RWPE1 (cell line): ENCODE measurements at regions not wholly inside any gene's neighbourhood (a gene's known extent, or its start where the extent isn't known, plus 50 kb on each side); places are given as distances from the start of the nearest gene placed in this dataset.

Experiments used
- CTCF ChIA-PET: fragments of 350-600 bp; sonication (Branson Sonifier 250); formaldehyde crosslinking; extraction: SDS; loops from one replicate; lab custom pipeline; 2021; lab: Yijun Ruan, JAX
- POLR2A ChIA-PET: fragments of 400-600 bp; formaldehyde crosslinking; extraction: SDS; loops from one replicate; lab custom pipeline; 2020; ENCODE audit warnings: antibody characterized with exemption; ENCODE audit not compliant: low non-redundant PET; lab: Yijun Ruan, JAX
- DNase-seq: peaks from one replicate; pipeline ENCODE4 v3.0.0; 2012; ENCODE audit warnings: low spot score
- H3K27ac ChIP-seq: fragments of 450-650 bp; 2 replicates; pipeline ENCODE4 v1.5.1; 2017
- TF ChIP-seq, protein P1 (sequence below): fragments of 450-650 bp; conservative IDR thresholded peaks from 2 replicates; pipeline ENCODE4 v1.5.1; 2017; ENCODE audit warnings: low read depth, mild to moderate bottlenecking

DNA sequence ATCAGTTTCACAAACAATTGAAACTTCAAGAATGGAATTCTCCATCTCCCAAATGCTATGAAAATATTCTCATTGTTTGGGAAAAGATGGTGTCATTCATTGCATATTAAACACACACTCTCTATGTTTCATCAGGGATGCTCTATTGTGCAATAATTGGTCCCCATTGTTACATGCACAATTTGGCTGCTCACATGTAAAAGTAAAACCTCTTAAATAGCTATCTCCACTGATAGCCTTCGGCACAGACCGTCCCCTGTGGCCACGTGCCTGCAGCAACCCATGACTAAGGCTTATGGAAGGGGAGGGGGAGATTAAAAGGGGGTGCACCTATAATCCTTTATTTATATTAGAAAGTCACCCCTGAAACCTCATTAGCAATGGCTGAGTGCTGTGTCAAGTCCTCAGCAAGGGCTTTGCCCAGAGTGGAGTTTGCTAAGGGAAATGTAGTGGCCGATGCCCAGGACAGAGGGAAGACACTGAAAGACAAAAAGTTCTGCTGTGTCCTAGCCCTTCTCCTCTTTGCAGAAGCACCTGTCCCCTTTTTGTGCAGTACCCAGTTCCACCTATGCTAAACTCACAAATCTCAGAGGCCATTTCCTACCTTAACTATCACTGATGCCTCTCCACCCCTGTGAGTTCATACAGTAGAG, 309.6 kb upstream of the ESRRG start:
- DNase-seq, result no peak
- TF ChIP-seq, protein P1, sequence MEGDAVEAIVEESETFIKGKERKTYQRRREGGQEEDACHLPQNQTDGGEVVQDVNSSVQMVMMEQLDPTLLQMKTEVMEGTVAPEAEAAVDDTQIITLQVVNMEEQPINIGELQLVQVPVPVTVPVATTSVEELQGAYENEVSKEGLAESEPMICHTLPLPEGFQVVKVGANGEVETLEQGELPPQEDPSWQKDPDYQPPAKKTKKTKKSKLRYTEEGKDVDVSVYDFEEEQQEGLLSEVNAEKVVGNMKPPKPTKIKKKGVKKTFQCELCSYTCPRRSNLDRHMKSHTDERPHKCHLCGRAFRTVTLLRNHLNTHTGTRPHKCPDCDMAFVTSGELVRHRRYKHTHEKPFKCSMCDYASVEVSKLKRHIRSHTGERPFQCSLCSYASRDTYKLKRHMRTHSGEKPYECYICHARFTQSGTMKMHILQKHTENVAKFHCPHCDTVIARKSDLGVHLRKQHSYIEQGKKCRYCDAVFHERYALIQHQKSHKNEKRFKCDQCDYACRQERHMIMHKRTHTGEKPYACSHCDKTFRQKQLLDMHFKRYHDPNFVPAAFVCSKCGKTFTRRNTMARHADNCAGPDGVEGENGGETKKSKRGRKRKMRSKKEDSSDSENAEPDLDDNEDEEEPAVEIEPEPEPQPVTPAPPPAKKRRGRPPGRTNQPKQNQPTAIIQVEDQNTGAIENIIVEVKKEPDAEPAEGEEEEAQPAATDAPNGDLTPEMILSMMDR, result no peak
- POLR2A ChIA-PET, result no interaction called here
- CTCF ChIA-PET, result interaction anchor here (0.6 kb wide), 1 partner anchor 161 kb away, joined by 4 read pairs; no protein-coding TSS in a partner anchor
- H3K27ac ChIP-seq, result no peak overlapping the region

DNA sequence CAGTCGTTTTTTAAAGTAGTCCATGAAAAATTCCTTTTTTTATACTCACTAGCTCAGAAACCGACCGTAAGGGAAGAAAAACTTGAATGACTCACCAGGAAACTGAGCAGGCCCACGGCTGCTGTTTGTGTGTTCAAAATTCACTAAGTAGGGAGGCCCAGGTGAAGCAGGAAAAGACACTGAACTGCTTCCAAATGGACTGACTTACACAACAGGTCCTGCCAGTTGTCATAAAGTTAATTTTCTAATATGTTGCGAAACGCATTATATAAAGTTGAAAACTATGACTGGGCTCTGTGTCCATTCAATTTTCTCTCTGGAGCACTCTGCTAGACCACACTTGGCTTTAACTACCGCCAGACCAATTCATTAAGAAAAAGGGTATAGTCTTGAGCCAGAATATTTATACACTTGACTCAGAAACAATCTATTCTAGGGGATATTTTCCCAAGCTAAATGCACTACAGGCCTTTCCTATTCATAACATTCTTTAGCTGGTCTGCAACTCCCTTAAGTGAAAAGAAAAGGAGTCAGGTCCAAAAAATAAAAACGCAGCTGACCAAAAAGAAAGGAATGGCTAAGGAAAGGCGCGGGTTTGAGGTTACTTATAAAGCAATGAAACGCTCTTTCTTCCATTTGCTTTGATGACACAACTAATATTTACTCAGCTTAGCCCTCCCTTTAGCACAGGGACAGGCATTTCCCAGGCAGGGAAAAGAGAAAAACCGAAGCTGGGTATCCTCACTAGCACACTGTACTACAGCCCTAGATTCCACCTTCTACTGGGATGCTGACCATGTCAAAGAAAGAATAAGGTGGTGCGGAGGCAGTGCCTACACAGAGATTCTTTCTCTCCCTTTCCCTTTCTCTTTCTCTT, 306.3 kb upstream of the ESRRG start:
- DNase-seq, result peak; percentile 75
- ChIA-PET CTCF (interaction anchor here (0.9 kb wide), 1 partner anchor 631 kb away, joined by 3 read pairs; no protein-coding TSS in a partner anchor), POLR2A (no interaction called here)
- TF ChIP-seq, protein P1, result no peak
- no peak overlapping the region for H3K27ac ChIP-seq

DNA sequence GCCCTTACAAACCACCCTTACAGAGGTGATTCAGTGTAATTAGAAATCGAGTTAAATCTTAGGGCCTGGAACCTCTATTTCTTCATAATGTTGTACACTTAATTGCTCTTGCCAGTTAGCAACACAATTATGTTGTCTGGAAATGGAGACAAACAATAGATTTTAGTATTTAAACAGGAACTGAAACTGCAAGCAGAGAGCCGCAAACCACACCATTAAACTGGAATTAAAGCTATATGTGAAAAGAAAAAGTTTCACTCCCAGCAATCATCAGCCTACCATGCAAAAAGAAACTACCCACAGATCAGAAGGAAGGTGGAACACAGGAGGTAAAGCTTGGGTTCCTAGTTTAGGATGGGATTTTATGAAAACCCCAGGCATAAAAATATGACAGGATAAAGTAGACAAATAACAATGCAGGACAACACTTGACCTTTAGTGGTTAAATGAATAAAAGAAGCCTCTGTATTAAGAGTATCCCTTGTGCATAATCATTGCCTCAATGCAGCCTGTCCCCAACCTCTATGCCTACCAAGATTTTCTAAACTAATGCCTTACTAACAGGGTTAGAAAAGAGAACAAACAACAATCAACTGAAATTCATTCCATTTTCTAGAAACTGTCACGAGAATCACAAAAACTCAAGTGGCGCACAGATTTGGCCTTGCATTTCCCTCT, 304.3 kb upstream of the ESRRG start:
- TF ChIP-seq, protein P1, result no peak
- no peak overlapping the region for H3K27ac ChIP-seq
- no peak for DNase-seq
- ChIA-PET CTCF (no interaction called here), POLR2A (no interaction called here)

DNA sequence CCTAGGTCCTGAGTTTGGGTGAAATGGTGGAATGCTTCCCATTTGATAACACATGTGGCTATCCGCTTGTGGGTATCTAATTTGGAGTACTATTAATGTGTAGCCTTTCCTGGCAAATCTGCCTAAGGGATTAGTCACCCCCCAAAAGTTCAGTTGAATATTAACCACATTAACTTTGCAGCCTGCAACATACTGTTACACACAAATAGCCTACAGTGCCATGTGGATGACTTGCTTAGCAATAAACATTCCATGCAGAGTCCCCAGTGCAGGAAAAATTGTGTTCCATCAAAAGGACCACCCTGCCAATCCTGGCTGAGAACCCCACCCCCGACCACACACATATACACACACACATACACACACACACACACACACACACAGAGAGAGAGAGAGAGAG, 303.3 kb upstream of the ESRRG start:
- TF ChIP-seq, protein P1, result no peak
- ChIA-PET CTCF (no interaction called here), POLR2A (no interaction called here)
- H3K27ac ChIP-seq, result no peak overlapping the region
- no peak for DNase-seq

DNA sequence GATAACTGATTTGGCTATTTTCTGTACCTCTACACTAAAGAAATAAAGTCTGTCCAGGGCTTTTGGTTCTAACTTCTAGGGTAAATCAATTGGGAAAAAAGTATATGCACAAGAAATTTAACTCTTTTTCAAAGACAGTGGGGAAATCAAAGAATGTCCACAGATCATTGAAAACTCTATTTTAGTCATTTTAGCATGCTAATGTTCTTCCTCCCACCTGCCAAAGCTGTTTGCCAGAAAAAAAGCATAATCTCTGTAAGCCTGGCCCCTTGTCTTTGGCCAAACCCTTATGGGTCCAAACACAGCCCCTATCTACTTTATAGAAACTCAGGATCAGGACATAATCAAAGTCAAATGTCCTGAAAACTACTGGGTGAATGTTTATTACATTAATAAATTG, 302.2 kb upstream of the ESRRG start:
- POLR2A ChIA-PET, result no interaction called here
- CTCF ChIA-PET, result no interaction called here
- DNase-seq, result no peak
- TF ChIP-seq, protein P1, result no peak
- no peak overlapping the region for H3K27ac ChIP-seq

DNA sequence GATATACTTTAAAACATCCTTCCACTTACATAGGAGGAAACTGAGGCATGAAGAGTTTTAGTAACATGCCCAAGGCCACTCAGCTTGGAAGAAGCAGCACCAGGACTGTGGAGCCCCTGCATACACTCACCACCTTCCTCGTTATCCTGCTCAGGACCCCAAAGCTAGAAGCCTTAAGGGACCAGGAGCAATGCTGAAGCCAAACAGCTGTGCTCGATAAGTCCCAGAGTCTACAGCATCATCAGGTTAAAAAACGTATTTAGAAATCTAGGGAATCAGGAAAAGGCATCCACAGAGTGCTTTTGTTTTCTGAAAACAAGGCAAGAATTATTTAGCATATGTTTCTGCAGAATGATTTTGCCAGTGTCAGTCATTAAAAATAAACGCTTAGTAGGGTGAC, 301.7 kb upstream of the ESRRG start:
- TF ChIP-seq, protein P1, result no peak
- ChIA-PET POLR2A (no interaction called here), CTCF (no interaction called here)
- H3K27ac ChIP-seq, result no peak overlapping the region
- DNase-seq, result no peak
